IPS-NIHi11 (cell line): ENCODE measurements at regions not wholly inside any gene's neighbourhood (a gene's known extent, or its start where the extent isn't known, plus 50 kb on each side); places are given as distances from the start of the nearest gene placed in this dataset.
"Not testable (repeated sequence)": the region's sequence is repeated elsewhere in the genome, so short reads cannot be mapped to it uniquely, and the experiment has no call there.

Source experiments
- DNase-seq: peaks from one replicate; pipeline ENCODE4 v3.0.0; 2012; ENCODE audit warnings: mixed read lengths, low spot score

- no peak for DNase-seq
Measured at GRCh38 chr7:131800531-131800930, 244.1 kb upstream of the PODXL start.

GRCh38 chr7:131800008-131800407 lies 243.6 kb upstream of the PODXL start:
- no peak for DNase-seq

- no peak for DNase-seq
Measured at GRCh38 chr7:131797841-131798240, 241.4 kb upstream of the PODXL start.

GRCh38 chr7:131795400-131795799 lies 239.0 kb upstream of the PODXL start:
- no peak for DNase-seq

GRCh38 chr7:131792311-131792710 lies 235.9 kb upstream of the PODXL start:
- no peak for DNase-seq

GRCh38 chr7:131787101-131787500 lies 230.7 kb upstream of the PODXL start:
- DNase-seq: no peak

GRCh38 chr7:131786204-131786603 lies 229.8 kb upstream of the PODXL start:
- DNase-seq: no peak

GRCh38 chr7:131778601-131779000 lies 222.2 kb upstream of the PODXL start:
- DNase-seq: no peak

GRCh38 chr7:131774419-131775220 lies 218.2 kb upstream of the PODXL start:
- peak; percentile 45 for DNase-seq

- no peak for DNase-seq
Measured at GRCh38 chr7:131773413-131773812, 217.0 kb upstream of the PODXL start.

GRCh38 chr7:131769241-131769640 lies 212.8 kb upstream of the PODXL start:
- DNase-seq: no peak

GRCh38 chr7:131767591-131767990 lies 211.2 kb upstream of the PODXL start:
- DNase-seq: no peak

- no peak for DNase-seq
Measured at GRCh38 chr7:131765575-131765974, 209.1 kb upstream of the PODXL start.

GRCh38 chr7:131764143-131764775 lies 207.8 kb upstream of the PODXL start:
- no peak for DNase-seq

GRCh38 chr7:131762753-131763152 lies 206.3 kb upstream of the PODXL start:
- DNase-seq: no peak

- not testable (repeated sequence) for DNase-seq
Measured at GRCh38 chr7:131755801-131756200, 199.4 kb upstream of the PODXL start.

GRCh38 chr7:131753620-131754222 lies 197.3 kb upstream of the PODXL start:
- DNase-seq: peak; percentile 66

- no peak for DNase-seq
Measured at GRCh38 chr7:131747658-131748232, 191.3 kb upstream of the PODXL start.

- peak; percentile 75 for DNase-seq
Measured at GRCh38 chr7:131745390-131746248, 189.2 kb upstream of the PODXL start.

GRCh38 chr7:131741446-131741845 lies 185.0 kb upstream of the PODXL start:
- no peak for DNase-seq

GRCh38 chr7:131737746-131738465 lies 181.5 kb upstream of the PODXL start:
- DNase-seq: no peak
